Dedifferentiated amniotic fluid mesenchymal stem cell (primary cell): ENCODE measurements at regions not wholly inside any gene's neighbourhood (a gene's known extent, or its start where the extent isn't known, plus 50 kb on each side); places are given as distances from the start of the nearest gene placed in this dataset.

Experiments used
- DNase-seq: peaks from one replicate; pipeline ENCODE4 v3.0.0-alpha.2; 2016; ENCODE audit errors: extremely low spot score

GRCh38 chr5:164345853-164346252, 840.4 kb downstream of the MAT2B start:
- DNase-seq, result no peak

DNA sequence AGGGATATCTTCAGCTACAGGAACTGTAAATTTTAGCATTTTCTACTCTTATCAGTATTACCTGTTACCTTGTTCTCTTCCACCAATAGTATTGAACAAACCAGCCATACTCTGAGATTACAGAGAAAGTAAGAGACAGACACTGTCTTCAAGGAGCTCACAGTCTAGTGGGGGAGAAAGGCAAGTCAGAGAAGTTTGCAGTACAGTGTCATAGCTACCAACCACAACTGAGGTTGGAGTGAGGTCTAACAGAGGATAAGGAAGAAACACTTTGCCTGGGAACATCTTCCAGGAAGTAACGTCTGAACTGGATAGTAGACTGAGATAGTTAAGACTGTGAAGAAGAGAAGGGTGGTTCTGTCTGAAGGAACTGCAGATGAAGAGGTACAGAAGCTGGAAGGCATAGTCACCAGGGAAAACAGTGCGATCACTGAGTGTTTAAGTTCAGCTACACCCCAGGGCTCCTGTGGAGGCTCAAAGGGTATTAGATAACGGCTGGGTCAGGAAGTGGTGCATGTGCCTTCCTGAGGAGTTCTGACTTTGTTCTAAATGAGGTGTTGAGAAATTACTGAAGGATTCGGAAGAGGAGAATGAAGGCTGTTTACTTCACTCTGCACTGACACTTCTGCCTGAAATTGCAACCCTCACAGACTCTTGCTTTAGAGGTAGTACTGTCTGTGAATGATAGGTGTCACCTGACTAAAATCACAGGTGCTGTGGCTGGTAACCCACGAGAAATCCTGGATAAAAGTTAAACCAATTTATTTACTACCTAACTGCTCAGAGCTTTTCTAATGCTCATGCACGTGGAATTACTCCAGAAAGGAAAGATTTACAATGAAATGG, 841.6 kb downstream of the MAT2B start:
- no peak for DNase-seq

- DNase-seq, result no peak
These were observed 844.8 kb downstream of the MAT2B start for GRCh38 chr5:164350236-164350635.

DNA sequence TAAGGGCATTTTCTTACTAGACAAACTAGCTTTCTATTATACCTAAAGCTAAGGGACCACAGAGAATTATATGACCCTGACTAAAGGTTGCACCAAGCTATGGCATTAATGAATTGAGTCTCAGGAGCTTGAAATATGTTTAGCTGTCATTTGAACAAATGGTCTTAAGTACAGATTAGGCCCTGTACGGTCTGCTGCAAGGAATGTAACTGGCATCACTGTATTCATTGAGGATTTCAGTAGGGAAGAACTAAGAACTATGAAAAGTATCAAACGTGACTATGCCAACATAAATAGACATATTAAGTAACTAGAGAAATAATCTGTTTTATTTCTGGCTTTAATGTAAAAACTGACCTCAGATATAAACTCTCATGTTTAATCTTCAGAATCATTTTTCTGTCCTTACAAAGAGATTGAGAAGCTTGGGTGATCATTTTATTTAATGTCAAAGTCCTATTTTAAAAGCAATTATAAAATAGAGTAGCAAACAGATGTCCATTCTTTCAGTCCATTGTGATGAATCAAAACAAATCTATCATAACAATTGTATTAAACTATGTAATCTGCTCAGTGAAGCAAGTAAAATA, 845.9 kb downstream of the MAT2B start:
- DNase-seq, result no peak

GRCh38 chr5:164352695-164353094, 847.3 kb downstream of the MAT2B start:
- no peak for DNase-seq

DNA sequence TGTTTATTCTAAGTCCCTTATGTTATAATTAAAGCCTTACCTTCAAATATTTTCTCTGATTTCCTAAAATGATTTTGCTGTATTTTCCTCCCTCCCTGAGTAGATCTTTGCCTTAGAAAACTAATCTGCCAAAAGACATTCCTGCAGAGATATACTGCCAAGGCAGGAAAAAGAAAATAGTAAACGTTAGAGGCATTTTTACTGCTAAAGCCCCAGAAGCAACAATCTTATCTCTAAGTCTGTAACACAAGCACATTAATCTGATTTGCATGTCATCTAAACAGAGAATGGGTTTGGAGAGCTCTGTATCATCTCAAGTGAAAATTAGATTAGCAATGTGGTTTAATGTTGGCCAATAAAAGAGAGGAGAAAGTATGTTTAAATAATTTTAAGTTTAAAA, 847.7 kb downstream of the MAT2B start:
- no peak for DNase-seq

- DNase-seq, result no peak
These were observed 848.8 kb downstream of the MAT2B start for GRCh38 chr5:164354139-164354751.

GRCh38 chr5:164355267-164355830, 849.9 kb downstream of the MAT2B start:
- no peak for DNase-seq

GRCh38 chr5:164356790-164357189, 851.4 kb downstream of the MAT2B start:
- no peak for DNase-seq

GRCh38 chr5:164357395-164358033, 852.1 kb downstream of the MAT2B start:
- no peak for DNase-seq

GRCh38 chr5:164358531-164359259, 853.3 kb downstream of the MAT2B start:
- peak; percentile 43 for DNase-seq

GRCh38 chr5:164359260-164360255, 854.1 kb downstream of the MAT2B start:
- DNase-seq, result no peak

DNA sequence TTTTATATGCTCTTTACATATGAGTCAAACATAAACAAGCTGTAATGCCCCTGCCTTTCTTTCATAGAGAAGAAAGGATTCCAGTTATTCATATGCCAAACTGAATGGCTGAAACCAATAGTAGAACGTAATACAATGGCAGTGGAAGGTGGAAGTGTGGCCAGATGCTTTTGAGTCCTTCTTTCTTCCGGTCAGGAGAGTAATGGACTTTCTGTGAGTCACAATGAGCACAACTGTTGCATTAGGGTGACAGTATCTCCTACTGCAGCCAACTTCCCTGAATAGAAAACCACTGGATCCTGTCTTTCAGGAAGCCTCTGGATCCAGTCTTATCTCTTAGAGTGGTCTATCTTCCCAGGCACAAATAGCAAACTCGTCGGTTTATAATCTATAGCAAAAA, 855.2 kb downstream of the MAT2B start:
- no peak for DNase-seq

- DNase-seq, result no peak
These were observed 856.6 kb downstream of the MAT2B start for GRCh38 chr5:164361986-164362385.

GRCh38 chr5:164362835-164363234, 857.4 kb downstream of the MAT2B start:
- no peak for DNase-seq

- DNase-seq, result no peak
These were observed 859.1 kb downstream of the MAT2B start for GRCh38 chr5:164364237-164365208.

GRCh38 chr5:164370841-164371240, 865.4 kb downstream of the MAT2B start:
- no peak for DNase-seq

DNA sequence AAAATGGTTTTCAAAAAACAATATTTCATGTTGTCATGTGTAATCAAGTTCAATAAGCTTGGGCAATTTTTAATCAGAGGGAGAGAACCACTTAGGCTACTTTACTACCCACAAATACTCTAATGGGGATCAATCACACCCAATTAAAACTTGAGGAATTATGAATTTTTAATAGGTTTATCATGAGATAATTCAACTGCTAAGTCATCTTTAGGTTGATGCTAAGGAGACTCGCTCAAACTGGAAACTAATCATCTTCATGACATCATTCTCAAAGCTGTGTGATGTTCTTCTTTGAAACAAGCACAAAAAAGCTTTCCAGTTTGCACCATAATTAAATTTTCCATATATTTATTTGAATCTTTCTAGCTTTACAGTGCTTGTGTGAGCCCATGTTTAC, 867.5 kb downstream of the MAT2B start:
- DNase-seq, result no peak

DNA sequence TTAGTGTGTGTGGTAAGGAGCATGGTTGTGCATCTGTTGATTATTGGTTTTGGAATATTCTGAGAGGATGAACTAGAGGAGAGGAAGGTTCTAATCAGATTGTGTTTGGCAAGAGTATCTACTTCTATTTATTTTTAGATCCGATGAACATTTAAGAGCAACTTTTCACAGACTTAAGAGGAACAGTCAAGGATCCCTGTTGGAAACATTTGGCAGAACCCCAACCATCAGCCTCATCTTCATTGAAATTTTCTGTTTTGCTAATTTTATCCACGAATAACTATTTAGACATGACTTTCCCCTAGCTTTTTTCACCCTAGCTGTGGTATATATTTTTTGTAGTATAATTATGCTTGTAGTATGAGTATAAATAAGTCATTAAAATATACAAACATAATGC, 868.5 kb downstream of the MAT2B start:
- DNase-seq, result no peak
